ENCODE measurements at regions not wholly inside any gene's neighbourhood (a gene's known extent, or its start where the extent isn't known, plus 50 kb on each side); places are given as distances from the start of the nearest gene placed in this dataset.

DNA sequence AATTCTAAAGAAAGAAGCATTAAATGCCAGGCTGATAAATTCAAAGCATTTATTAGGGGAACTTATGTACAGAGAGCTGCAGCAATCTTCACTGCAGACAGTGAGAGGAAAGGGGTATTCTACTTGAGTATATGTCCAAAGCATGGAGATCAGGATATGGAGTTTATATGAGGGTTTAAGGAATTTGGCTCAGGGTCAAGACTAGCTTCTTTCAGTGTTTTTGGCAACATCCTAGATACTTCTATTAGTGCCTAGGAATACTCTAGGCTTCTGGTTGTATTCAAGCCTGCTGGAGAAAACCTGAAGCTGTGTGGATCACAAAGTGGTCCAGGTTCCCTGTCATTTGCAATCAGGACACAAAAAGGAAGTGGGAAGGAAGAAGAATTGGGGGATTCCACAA is 194.6 kb downstream of the CETN3 start:
- TF ChIP-seq, protein P1, sequence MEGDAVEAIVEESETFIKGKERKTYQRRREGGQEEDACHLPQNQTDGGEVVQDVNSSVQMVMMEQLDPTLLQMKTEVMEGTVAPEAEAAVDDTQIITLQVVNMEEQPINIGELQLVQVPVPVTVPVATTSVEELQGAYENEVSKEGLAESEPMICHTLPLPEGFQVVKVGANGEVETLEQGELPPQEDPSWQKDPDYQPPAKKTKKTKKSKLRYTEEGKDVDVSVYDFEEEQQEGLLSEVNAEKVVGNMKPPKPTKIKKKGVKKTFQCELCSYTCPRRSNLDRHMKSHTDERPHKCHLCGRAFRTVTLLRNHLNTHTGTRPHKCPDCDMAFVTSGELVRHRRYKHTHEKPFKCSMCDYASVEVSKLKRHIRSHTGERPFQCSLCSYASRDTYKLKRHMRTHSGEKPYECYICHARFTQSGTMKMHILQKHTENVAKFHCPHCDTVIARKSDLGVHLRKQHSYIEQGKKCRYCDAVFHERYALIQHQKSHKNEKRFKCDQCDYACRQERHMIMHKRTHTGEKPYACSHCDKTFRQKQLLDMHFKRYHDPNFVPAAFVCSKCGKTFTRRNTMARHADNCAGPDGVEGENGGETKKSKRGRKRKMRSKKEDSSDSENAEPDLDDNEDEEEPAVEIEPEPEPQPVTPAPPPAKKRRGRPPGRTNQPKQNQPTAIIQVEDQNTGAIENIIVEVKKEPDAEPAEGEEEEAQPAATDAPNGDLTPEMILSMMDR (IDR thresholded peaks at IDR 0.05; ENCODE audit: insufficient read depth, low read length) = no peak
- TF ChIP-seq POLR2AphosphoS5 (IDR thresholded peaks at IDR 0.05; ENCODE audit: low read depth) = no peak
